Adrenal gland (tissue), 9 donors: ENCODE measurements at regions not wholly inside any gene's neighbourhood (a gene's known extent, or its start where the extent isn't known, plus 50 kb on each side); places are given as distances from the start of the nearest gene placed in this dataset.
A peak's percentile ranks its signal among the peaks of the same experiment; 100 is the strongest.

Source experiments
- DNase-seq, 7 donors: peaks; one replicate each; pipeline ENCODE4 v3.0.0-alpha.2; 2019 to 2020
- H3K27ac ChIP-seq, 5 donors: fragments of 200-600 bp; sonication (generic) in 4 of 5; 1 replicate in 3 of 5; 2 replicates in 2 of 5; pipeline versions ENCODE4 v1.5.1 to v1.8.0; 2016 to 2020; ENCODE audit warnings: mild to moderate bottlenecking in 1 of 5
- H3K27me3 ChIP-seq: fragments of 200-600 bp; 2 replicates; pipeline ENCODE4 v1.8.0; 2021
- H3K36me3 ChIP-seq, 2 donors: fragments of 200-600 bp; replicated peaks in 1 of 2; 1 replicate in 1 of 2; 2 replicates in 1 of 2; pipeline versions ENCODE4 v1.5.1 to v1.8.0; 2018 to 2022
- H3K4me1 ChIP-seq, 2 donors: fragments of 200-600 bp; replicated peaks in 1 of 2; 1 replicate in 1 of 2; 2 replicates in 1 of 2; pipeline versions ENCODE4 v1.5.1 to v1.8.0; 2018 to 2021
- H3K4me3 ChIP-seq, 4 donors: fragments of 200-600 bp; sonication (generic) in 3 of 4; one replicate each; pipeline ENCODE4 v1.5.1; 2016 to 2018
- H3K9me3 ChIP-seq, 3 donors: fragments of 200-600 bp; sonication (generic) in 1 of 3; replicated peaks in 1 of 3; 1 replicate in 2 of 3; 2 replicates in 1 of 3; pipeline versions ENCODE4 v1.5.1 to v1.8.0; 2016 to 2021
- POLR2A ChIP-seq, 2 donors: fragments of 450-650 bp; IDR thresholded peaks; one replicate each; pipeline ENCODE4 v1.6.1; 2017; ENCODE audit warnings: antibody characterized with exemption in 2 of 2, mild to moderate bottlenecking in 2 of 2, moderate library complexity in 1 of 2
- WGBS, 4 donors: extraction: QIAGEN DNeasy Blood & Tissue Kit in 2 of 4; methylation state at CpG; one replicate each; pipeline versions ENCODE4 v1.1.5 to v1.1.7; 2013 to 2017; 5-methylcytosine and 5-hydroxymethylcytosine counted together
- intact Hi-C, 2 donors: fragments of 100-400 bp; cut with DNase I; formaldehyde crosslinking; loops; one replicate each; pipeline versions ENCODE4 v1.14.1 to v1.15.0; 2022 to 2023
- TF ChIP-seq, protein P1 (sequence below), 6 experiments: fragments of 450-650 bp in 4 of 6; fragments of 200-600 bp in 2 of 6; sonication (generic) in 1 of 6; IDR thresholded peaks; 1 replicate in 5 of 6; 2 replicates in 1 of 6; pipeline versions ENCODE4 v1.5.1 to v1.8.0; 2016 to 2021; ENCODE audit warnings: antibody characterized with exemption in 6 of 6, mild to moderate bottlenecking in 2 of 6, moderate library complexity in 1 of 6
- donor health status: healthy with polysubstance abuse.
- donor health status: Bipolar disorder and iron deficiency.
- donor health status: DM: yes; HTN: yes; CAD: no.
- donor health status: DM: no; HTN: no; CAD: no.
- donor health status: DM: no; HTN: no; CAD: no.

DNA sequence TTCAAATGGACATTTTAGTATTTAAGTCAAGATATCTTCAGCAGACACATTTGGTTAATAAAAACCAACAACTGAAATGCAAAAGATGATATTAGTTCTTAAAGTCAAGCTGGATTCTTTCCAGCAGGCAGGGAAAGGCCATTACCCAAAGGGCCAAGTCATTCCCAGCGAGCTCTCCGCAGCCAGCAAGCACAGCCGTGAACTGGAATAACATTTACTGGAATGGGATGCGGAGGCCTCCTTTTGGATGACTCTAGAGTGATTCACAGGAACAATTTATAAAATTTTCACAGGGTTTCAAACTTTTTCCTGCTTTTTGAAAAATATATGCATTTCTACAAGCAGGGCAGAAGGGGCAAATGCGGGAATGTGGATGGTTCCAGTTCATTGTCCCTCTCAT, 76.6 kb upstream of the DAB2 start:
- Histone ChIP-seq H3K27me3 (no peaks in the 10 kb centered on the region), H3K4me3 (peak overlapping the region in 1 of 4 donors; percentile 9), H3K36me3 (no peaks in the 10 kb centered on the region), H3K4me1 (peaks cover 24 to 40% of the 10 kb centered on the region in 2 donors), H3K27ac (peak overlapping the region in 4 of 5 donors; percentile 26 to 82 (median 36)), H3K9me3 (no peaks in the 10 kb centered on the region)
- DNase-seq = peak in 6 of 7 donors; percentile 61 to 77 (median 66)
- 42 to 71% (median 60%) methylated on average over 5 of the region's 5 CpGs for WGBS, 4 donors
- TF ChIP-seq, protein P1, sequence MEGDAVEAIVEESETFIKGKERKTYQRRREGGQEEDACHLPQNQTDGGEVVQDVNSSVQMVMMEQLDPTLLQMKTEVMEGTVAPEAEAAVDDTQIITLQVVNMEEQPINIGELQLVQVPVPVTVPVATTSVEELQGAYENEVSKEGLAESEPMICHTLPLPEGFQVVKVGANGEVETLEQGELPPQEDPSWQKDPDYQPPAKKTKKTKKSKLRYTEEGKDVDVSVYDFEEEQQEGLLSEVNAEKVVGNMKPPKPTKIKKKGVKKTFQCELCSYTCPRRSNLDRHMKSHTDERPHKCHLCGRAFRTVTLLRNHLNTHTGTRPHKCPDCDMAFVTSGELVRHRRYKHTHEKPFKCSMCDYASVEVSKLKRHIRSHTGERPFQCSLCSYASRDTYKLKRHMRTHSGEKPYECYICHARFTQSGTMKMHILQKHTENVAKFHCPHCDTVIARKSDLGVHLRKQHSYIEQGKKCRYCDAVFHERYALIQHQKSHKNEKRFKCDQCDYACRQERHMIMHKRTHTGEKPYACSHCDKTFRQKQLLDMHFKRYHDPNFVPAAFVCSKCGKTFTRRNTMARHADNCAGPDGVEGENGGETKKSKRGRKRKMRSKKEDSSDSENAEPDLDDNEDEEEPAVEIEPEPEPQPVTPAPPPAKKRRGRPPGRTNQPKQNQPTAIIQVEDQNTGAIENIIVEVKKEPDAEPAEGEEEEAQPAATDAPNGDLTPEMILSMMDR (IDR thresholded peaks at IDR 0.05) = no peak
- no peak for TF ChIP-seq POLR2A (IDR thresholded peaks at IDR 0.05)
- intact Hi-C loops = no loop called here

DNA sequence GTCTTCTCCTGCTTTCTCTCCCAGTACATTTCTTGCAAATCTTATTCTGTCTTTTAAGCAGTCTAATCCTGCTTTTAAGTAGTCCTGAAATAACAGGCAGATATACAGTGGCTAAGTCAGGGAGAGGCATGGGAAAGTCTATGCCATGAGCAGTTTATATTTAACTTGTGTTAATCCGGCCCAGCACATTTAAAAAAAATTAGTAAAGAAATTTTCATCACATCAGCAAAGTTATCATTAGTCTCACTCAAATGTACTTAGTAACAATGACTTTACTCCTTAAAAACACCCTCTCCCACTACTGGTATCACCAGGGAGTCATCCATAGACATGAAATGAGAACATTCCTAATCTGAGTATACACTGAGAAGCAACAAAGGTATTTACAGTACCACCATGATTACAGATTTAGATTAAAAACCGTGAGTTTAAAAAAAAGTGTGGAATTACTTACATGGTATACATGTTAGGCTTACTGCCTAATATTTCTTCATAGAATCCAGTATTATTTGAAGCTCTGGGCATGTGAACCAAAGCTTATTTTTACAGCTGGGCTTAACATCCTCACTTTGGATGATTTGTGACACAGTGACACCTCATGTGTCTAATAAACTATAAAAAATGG, 75.9 kb upstream of the DAB2 start:
- Histone ChIP-seq H3K4me3 (no peak overlapping the region), H3K27ac (no peak overlapping the region), H3K27me3 (no peaks in the 10 kb centered on the region), H3K9me3 (no peaks in the 10 kb centered on the region), H3K4me1 (peaks cover 24 to 40% of the 10 kb centered on the region in 2 donors), H3K36me3 (no peaks in the 10 kb centered on the region)
- TF ChIP-seq POLR2A (IDR thresholded peaks at IDR 0.05) = no peak
- TF ChIP-seq, protein P1 (IDR thresholded peaks at IDR 0.05) = no peak
- no peak for DNase-seq
- 73 to 83% (median 76%) methylated on average over 2 of the region's 2 CpGs for WGBS, 4 donors
- intact Hi-C loops = no loop called here

DNA sequence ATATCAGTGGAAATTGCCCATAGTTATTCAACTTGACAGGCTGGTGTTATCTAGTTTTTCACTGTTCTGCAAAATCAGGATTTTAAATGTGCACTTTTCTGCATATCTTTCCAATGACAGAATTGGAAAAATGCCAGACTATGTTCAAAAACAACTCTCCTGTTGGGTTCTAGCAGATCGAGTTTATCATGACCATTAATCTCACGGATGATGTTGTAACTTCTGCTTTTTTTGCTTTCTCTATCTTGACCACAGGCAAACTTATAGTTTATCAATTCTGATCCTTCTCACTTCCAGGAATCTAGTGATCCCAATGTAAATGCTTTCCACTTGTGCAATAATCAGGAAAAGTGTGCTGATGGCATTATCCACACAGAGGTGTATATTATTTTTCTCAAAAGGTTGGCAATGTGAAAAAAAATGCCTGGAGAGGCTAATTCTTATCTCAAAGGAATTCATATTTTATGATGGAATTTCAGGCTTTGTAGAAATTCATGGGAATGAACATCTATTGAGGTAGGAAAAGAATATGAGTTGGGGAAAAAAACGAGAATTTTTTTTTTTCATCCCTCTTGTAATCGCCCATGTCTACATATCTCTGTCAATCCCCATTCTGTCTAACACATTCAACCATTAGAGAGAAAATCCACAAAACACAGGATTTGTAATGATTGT, 73.6 kb upstream of the DAB2 start:
- TF ChIP-seq, protein P1 (IDR thresholded peaks at IDR 0.05) = no peak
- TF ChIP-seq POLR2A (IDR thresholded peaks at IDR 0.05) = no peak
- Histone ChIP-seq H3K4me1 (peaks cover 24 to 41% of the 10 kb centered on the region in 2 donors), H3K27me3 (no peaks in the 10 kb centered on the region), H3K36me3 (no peaks in the 10 kb centered on the region), H3K9me3 (no peaks in the 10 kb centered on the region), H3K27ac (no peak overlapping the region), H3K4me3 (no peak overlapping the region)
- DNase-seq = no peak
- 45 to 49% (median 48%) methylated on average over 4 of the region's 4 CpGs for WGBS, 4 donors
- intact Hi-C loops = no loop called here

DNA sequence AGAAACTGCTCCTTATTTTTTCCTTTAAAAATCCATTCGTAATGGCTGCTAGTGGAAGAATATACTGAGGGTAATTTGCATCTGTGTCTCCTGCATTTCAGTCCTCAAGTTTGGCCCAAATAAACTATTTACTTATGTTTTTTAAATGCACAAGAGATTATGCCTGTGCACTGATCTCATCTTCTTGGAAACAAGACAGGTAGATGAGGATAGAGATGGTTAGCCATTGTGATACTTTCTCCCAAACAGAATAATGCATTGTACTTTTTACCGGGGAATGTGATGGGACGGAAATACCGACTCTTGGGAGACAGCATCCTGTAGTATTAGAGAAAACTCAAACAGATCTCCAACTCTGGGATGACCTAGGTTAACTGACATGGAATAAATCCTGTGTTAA, 72.5 kb upstream of the DAB2 start:
- H3K4me3 ChIP-seq = no peak overlapping the region
- TF ChIP-seq POLR2A (IDR thresholded peaks at IDR 0.05) = no peak
- TF ChIP-seq, protein P1 (IDR thresholded peaks at IDR 0.05) = no peak
- H3K27me3 ChIP-seq = no peaks in the 10 kb centered on the region
- peaks cover 24 to 33% of the 10 kb centered on the region in 2 donors for H3K4me1 ChIP-seq
- no peaks in the 10 kb centered on the region for H3K9me3 ChIP-seq
- intact Hi-C loops = no loop called here
- no peak overlapping the region for H3K27ac ChIP-seq
- no peaks in the 10 kb centered on the region for H3K36me3 ChIP-seq
- DNase-seq = no peak
- WGBS, 4 donors = 88 to 93% (median 92%) methylated on average over 4 of the region's 4 CpGs
